ENCODE measurements at regions not wholly inside any gene's neighbourhood (a gene's known extent, or its start where the extent isn't known, plus 50 kb on each side); places are given as distances from the start of the nearest gene placed in this dataset.

DNA sequence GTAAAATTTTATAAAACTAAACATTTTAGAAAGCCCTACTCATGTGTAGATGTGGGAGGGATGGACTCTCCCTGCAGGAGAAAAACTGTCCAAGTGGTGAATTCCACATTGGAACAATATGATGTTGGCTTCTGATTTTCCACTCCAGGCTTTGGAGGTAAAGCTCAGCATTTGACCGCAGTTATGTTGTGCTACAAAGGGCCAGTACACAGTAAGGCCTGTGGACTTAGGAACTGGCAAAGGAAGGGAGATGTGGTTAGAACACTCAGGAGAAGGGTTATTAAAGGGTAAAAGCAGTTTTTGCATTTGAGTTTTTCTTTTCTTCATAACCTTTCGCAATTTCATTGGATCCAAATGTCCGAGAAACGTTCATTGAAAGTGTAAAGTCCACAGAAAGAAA, 150.3 kb upstream of the SASH1 start:
- TF ChIP-seq, protein P1, sequence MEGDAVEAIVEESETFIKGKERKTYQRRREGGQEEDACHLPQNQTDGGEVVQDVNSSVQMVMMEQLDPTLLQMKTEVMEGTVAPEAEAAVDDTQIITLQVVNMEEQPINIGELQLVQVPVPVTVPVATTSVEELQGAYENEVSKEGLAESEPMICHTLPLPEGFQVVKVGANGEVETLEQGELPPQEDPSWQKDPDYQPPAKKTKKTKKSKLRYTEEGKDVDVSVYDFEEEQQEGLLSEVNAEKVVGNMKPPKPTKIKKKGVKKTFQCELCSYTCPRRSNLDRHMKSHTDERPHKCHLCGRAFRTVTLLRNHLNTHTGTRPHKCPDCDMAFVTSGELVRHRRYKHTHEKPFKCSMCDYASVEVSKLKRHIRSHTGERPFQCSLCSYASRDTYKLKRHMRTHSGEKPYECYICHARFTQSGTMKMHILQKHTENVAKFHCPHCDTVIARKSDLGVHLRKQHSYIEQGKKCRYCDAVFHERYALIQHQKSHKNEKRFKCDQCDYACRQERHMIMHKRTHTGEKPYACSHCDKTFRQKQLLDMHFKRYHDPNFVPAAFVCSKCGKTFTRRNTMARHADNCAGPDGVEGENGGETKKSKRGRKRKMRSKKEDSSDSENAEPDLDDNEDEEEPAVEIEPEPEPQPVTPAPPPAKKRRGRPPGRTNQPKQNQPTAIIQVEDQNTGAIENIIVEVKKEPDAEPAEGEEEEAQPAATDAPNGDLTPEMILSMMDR (conservative IDR thresholded peaks at IDR 0.05; ENCODE audit: low read depth, low read length), result no peak
- no peak for TF ChIP-seq EZH2 (IDR thresholded peaks at IDR 0.05; ENCODE audit: low read length, unreplicated experiment)

Data from PC-3 (cell line).